ENCODE measurements at regions not wholly inside any gene's neighbourhood (a gene's known extent, or its start where the extent isn't known, plus 50 kb on each side); places are given as distances from the start of the nearest gene placed in this dataset.

- Histone ChIP-seq H3K4me3 (ENCODE audit: low read length) (no peak overlapping the region), H3K27ac (ENCODE audit: low read depth, low read length) (no peak overlapping the region), H3K36me3 (ENCODE audit: control insufficient read depth, insufficient read depth, low read length) (no peaks in the 10 kb centered on the region), H3K27me3 (ENCODE audit: control insufficient read depth, insufficient read depth, low read length) (no peaks in the 10 kb centered on the region), H3K9ac (ENCODE audit: low read length) (no peak overlapping the region), H3K4me1 (ENCODE audit: control insufficient read depth, insufficient read depth, low read length) (peaks cover 31% of the 10 kb centered on the region)
Measured at GRCh38 chr5:81854485-81854884, 103.6 kb upstream of the SSBP2 start.

- Histone ChIP-seq H3K4me3 (ENCODE audit: low read length) (peak overlapping the region; percentile 63), H3K36me3 (ENCODE audit: control insufficient read depth, insufficient read depth, low read length) (no peaks in the 10 kb centered on the region), H3K4me1 (ENCODE audit: control insufficient read depth, insufficient read depth, low read length) (peaks cover 38% of the 10 kb centered on the region), H3K27ac (ENCODE audit: low read depth, low read length) (peak overlapping the region; percentile 68), H3K27me3 (ENCODE audit: control insufficient read depth, insufficient read depth, low read length) (no peaks in the 10 kb centered on the region), H3K9ac (ENCODE audit: low read length) (no peak overlapping the region)
Measured at GRCh38 chr5:81853030-81853357, 102.1 kb upstream of the SSBP2 start.

GRCh38 chr5:81852291-81853029, 101.6 kb upstream of the SSBP2 start:
- Histone ChIP-seq H3K36me3 (ENCODE audit: control insufficient read depth, insufficient read depth, low read length) (no peaks in the 10 kb centered on the region), H3K9ac (ENCODE audit: low read length) (no peak overlapping the region), H3K4me3 (ENCODE audit: low read length) (peak overlapping the region; percentile 63), H3K27ac (ENCODE audit: low read depth, low read length) (peak overlapping the region; percentile 68), H3K4me1 (ENCODE audit: control insufficient read depth, insufficient read depth, low read length) (peaks cover 36% of the 10 kb centered on the region), H3K27me3 (ENCODE audit: control insufficient read depth, insufficient read depth, low read length) (no peaks in the 10 kb centered on the region)

- H3K36me3 ChIP-seq (ENCODE audit: control insufficient read depth, insufficient read depth, low read length) = no peaks in the 10 kb centered on the region
- H3K4me1 ChIP-seq (ENCODE audit: control insufficient read depth, insufficient read depth, low read length) = peaks cover 35% of the 10 kb centered on the region
Measured at GRCh38 chr5:81851481-81852178, 100.7 kb upstream of the SSBP2 start.

GRCh38 chr5:81850501-81851357, 99.8 kb upstream of the SSBP2 start:
- Histone ChIP-seq H3K27ac (ENCODE audit: low read depth, low read length) (peak overlapping the region; percentile 88), H3K27me3 (ENCODE audit: control insufficient read depth, insufficient read depth, low read length) (no peaks in the 10 kb centered on the region), H3K9ac (ENCODE audit: low read length) (no peak overlapping the region), H3K4me1 (ENCODE audit: control insufficient read depth, insufficient read depth, low read length) (peaks cover 35% of the 10 kb centered on the region), H3K36me3 (ENCODE audit: control insufficient read depth, insufficient read depth, low read length) (no peaks in the 10 kb centered on the region), H3K4me3 (ENCODE audit: low read length) (peak overlapping the region; percentile 72)

More at GRCh38 chr5:81851481-81852178, 100.7 kb upstream of the SSBP2 start:
- H3K27me3 ChIP-seq (ENCODE audit: control insufficient read depth, insufficient read depth, low read length) = no peaks in the 10 kb centered on the region
- peak overlapping the region; percentile 72 for H3K4me3 ChIP-seq (ENCODE audit: low read length)
- H3K9ac ChIP-seq (ENCODE audit: low read length) = no peak overlapping the region
- peak overlapping the region; percentile 88 for H3K27ac ChIP-seq (ENCODE audit: low read depth, low read length)

- no peaks in the 10 kb centered on the region for H3K36me3 ChIP-seq (ENCODE audit: control insufficient read depth, insufficient read depth, low read length)
- H3K4me3 ChIP-seq (ENCODE audit: low read length) = no peak overlapping the region
- H3K4me1 ChIP-seq (ENCODE audit: control insufficient read depth, insufficient read depth, low read length) = peaks cover 35% of the 10 kb centered on the region
Measured at GRCh38 chr5:81849770-81850367, 99.0 kb upstream of the SSBP2 start.

GRCh38 chr5:81848362-81848880, 97.5 kb upstream of the SSBP2 start:
- H3K27ac ChIP-seq (ENCODE audit: low read depth, low read length) = no peak overlapping the region
- H3K4me1 ChIP-seq (ENCODE audit: control insufficient read depth, insufficient read depth, low read length) = peaks cover 35% of the 10 kb centered on the region
- no peaks in the 10 kb centered on the region for H3K27me3 ChIP-seq (ENCODE audit: control insufficient read depth, insufficient read depth, low read length)
- no peaks in the 10 kb centered on the region for H3K36me3 ChIP-seq (ENCODE audit: control insufficient read depth, insufficient read depth, low read length)
- H3K9ac ChIP-seq (ENCODE audit: low read length) = no peak overlapping the region
- H3K4me3 ChIP-seq (ENCODE audit: low read length) = peak overlapping the region; percentile 12

More at GRCh38 chr5:81849770-81850367, 99.0 kb upstream of the SSBP2 start:
- peak overlapping the region; percentile 88 for H3K27ac ChIP-seq (ENCODE audit: low read depth, low read length)
- no peaks in the 10 kb centered on the region for H3K27me3 ChIP-seq (ENCODE audit: control insufficient read depth, insufficient read depth, low read length)
- no peak overlapping the region for H3K9ac ChIP-seq (ENCODE audit: low read length)

GRCh38 chr5:81846301-81846700, 95.4 kb upstream of the SSBP2 start:
- no peaks in the 10 kb centered on the region for H3K36me3 ChIP-seq (ENCODE audit: control insufficient read depth, insufficient read depth, low read length)
- H3K27me3 ChIP-seq (ENCODE audit: control insufficient read depth, insufficient read depth, low read length) = no peaks in the 10 kb centered on the region
- H3K4me3 ChIP-seq (ENCODE audit: low read length) = no peak overlapping the region
- peaks cover 30% of the 10 kb centered on the region for H3K4me1 ChIP-seq (ENCODE audit: control insufficient read depth, insufficient read depth, low read length)
- H3K27ac ChIP-seq (ENCODE audit: low read depth, low read length) = no peak overlapping the region
- H3K9ac ChIP-seq (ENCODE audit: low read length) = no peak overlapping the region

GRCh38 chr5:81843845-81844244, 92.9 kb upstream of the SSBP2 start:
- Histone ChIP-seq H3K4me3 (ENCODE audit: low read length) (no peak overlapping the region), H3K36me3 (ENCODE audit: control insufficient read depth, insufficient read depth, low read length) (no peaks in the 10 kb centered on the region), H3K27ac (ENCODE audit: low read depth, low read length) (no peak overlapping the region), H3K4me1 (ENCODE audit: control insufficient read depth, insufficient read depth, low read length) (peaks cover 11% of the 10 kb centered on the region), H3K9ac (ENCODE audit: low read length) (no peak overlapping the region), H3K27me3 (ENCODE audit: control insufficient read depth, insufficient read depth, low read length) (no peaks in the 10 kb centered on the region)

- no peak overlapping the region for H3K9ac ChIP-seq (ENCODE audit: low read length)
- H3K36me3 ChIP-seq (ENCODE audit: control insufficient read depth, insufficient read depth, low read length) = no peaks in the 10 kb centered on the region
- no peaks in the 10 kb centered on the region for H3K27me3 ChIP-seq (ENCODE audit: control insufficient read depth, insufficient read depth, low read length)
- peaks cover 4% of the 10 kb centered on the region for H3K4me1 ChIP-seq (ENCODE audit: control insufficient read depth, insufficient read depth, low read length)
- no peak overlapping the region for H3K4me3 ChIP-seq (ENCODE audit: low read length)
- H3K27ac ChIP-seq (ENCODE audit: low read depth, low read length) = no peak overlapping the region
Measured at GRCh38 chr5:81842795-81843398, 92.0 kb upstream of the SSBP2 start.

GRCh38 chr5:81839034-81839433, 88.1 kb upstream of the SSBP2 start:
- H3K9ac ChIP-seq (ENCODE audit: low read length) = no peak overlapping the region
- no peaks in the 10 kb centered on the region for H3K36me3 ChIP-seq (ENCODE audit: control insufficient read depth, insufficient read depth, low read length)
- no peak overlapping the region for H3K4me3 ChIP-seq (ENCODE audit: low read length)
- peaks cover 7% of the 10 kb centered on the region for H3K4me1 ChIP-seq (ENCODE audit: control insufficient read depth, insufficient read depth, low read length)
- H3K27me3 ChIP-seq (ENCODE audit: control insufficient read depth, insufficient read depth, low read length) = no peaks in the 10 kb centered on the region
- no peak overlapping the region for H3K27ac ChIP-seq (ENCODE audit: low read depth, low read length)
